Chondrocyte (in vitro differentiated cells): ENCODE measurements at regions not wholly inside any gene's neighbourhood (a gene's known extent, or its start where the extent isn't known, plus 50 kb on each side); places are given as distances from the start of the nearest gene placed in this dataset.

ENCODE experiments used
- DNase-seq: peaks from one replicate; pipeline ENCODE4 v3.0.0; 2021; ENCODE audit warnings: mixed read lengths, low spot score
- H3K27ac Mint-ChIP-seq: one replicate; pipeline ENCODE4 v1.8.0; 2021; ENCODE audit warnings: mild to moderate bottlenecking, moderate library complexity, mixed read lengths; ENCODE audit not compliant: unreplicated experiment
- H3K27me3 Mint-ChIP-seq: 2 replicates; pipeline ENCODE4 v1.8.0; 2021; ENCODE audit warnings: low read depth, mixed read lengths
- H3K36me3 Mint-ChIP-seq: 2 replicates; pipeline ENCODE4 v1.8.0; 2021; ENCODE audit warnings: low read depth, mixed read lengths
- H3K4me1 Mint-ChIP-seq: 2 replicates; pipeline ENCODE4 v1.8.0; 2021; ENCODE audit warnings: low read depth, mild to moderate bottlenecking, mixed read lengths
- H3K4me3 Mint-ChIP-seq: one replicate; pipeline ENCODE4 v1.8.0; 2021; ENCODE audit warnings: mild to moderate bottlenecking, moderate library complexity, mixed read lengths; ENCODE audit not compliant: unreplicated experiment
- H3K9me3 Mint-ChIP-seq: 2 replicates; pipeline ENCODE4 v1.8.0; 2021; ENCODE audit warnings: low read depth, mixed read lengths
- CTCF ChIP-seq: fragments of 200-600 bp; sonication (generic); IDR thresholded peaks from 2 replicates; pipeline ENCODE4 v1.5.0; 2021; ENCODE audit warnings: antibody characterized with exemption, mild to moderate bottlenecking, moderate library complexity

- H3K27me3 Mint-ChIP-seq, result peaks cover 14% of the 10 kb centered on the region
Observed at GRCh38 chr3:159148466-159148865, 346.6 kb downstream of the MFSD1 start.

DNA sequence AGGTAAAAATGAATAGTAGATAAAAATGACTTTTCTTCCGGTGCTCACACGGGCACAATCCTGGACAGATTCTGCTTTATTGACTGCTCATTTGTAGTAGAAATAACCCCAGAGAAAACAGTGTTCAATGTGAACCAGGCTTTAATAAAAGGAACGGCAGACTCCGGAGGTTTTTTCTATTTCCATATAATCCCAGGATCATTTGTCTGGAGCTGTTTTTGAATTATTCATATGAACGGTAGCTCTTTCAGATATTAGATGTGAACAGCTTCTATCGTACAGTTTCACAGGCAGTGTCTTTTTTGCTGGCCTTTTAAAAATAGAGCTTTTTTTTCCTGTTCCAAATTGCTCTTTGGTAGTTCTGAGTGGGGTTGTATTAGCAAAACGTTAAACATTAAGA, 347.3 kb downstream of the MFSD1 start:
- H3K27me3 Mint-ChIP-seq, result peaks cover 14% of the 10 kb centered on the region
- H3K4me3 Mint-ChIP-seq, result no peak overlapping the region
- H3K9me3 Mint-ChIP-seq, result no peaks in the 10 kb centered on the region
- H3K4me1 Mint-ChIP-seq, result no peaks in the 10 kb centered on the region
- no peak for TF ChIP-seq CTCF
- H3K36me3 Mint-ChIP-seq, result no peaks in the 10 kb centered on the region
- DNase-seq, result no peak
- no peak overlapping the region for H3K27ac Mint-ChIP-seq

More at GRCh38 chr3:159148466-159148865, 346.6 kb downstream of the MFSD1 start:
- no peaks in the 10 kb centered on the region for H3K36me3 Mint-ChIP-seq
- H3K4me1 Mint-ChIP-seq, result no peaks in the 10 kb centered on the region
- H3K27ac Mint-ChIP-seq, result no peak overlapping the region
- DNase-seq, result no peak
- H3K9me3 Mint-ChIP-seq, result no peaks in the 10 kb centered on the region
- no peak overlapping the region for H3K4me3 Mint-ChIP-seq
- no peak for TF ChIP-seq CTCF

GRCh38 chr3:159149633-159150032, 347.8 kb downstream of the MFSD1 start:
- DNase-seq, result no peak
- Mint-ChIP-seq H3K9me3 (no peaks in the 10 kb centered on the region), H3K4me3 (no peak overlapping the region), H3K27me3 (peaks cover 15% of the 10 kb centered on the region), H3K4me1 (no peaks in the 10 kb centered on the region), H3K36me3 (no peaks in the 10 kb centered on the region), H3K27ac (no peak overlapping the region)
- no peak for TF ChIP-seq CTCF

GRCh38 chr3:159150180-159150579, 348.3 kb downstream of the MFSD1 start:
- Mint-ChIP-seq H3K4me1 (no peaks in the 10 kb centered on the region), H3K4me3 (no peak overlapping the region), H3K27me3 (peaks cover 13% of the 10 kb centered on the region), H3K27ac (no peak overlapping the region), H3K36me3 (no peaks in the 10 kb centered on the region), H3K9me3 (no peaks in the 10 kb centered on the region)
- TF ChIP-seq CTCF, result no peak
- peak; percentile 47 for DNase-seq

GRCh38 chr3:159151130-159151529, 349.3 kb downstream of the MFSD1 start:
- H3K9me3 Mint-ChIP-seq, result no peaks in the 10 kb centered on the region
- H3K27me3 Mint-ChIP-seq, result peaks cover 14% of the 10 kb centered on the region
- TF ChIP-seq CTCF, result no peak
- no peak overlapping the region for H3K4me3 Mint-ChIP-seq
- no peak for DNase-seq
- no peaks in the 10 kb centered on the region for H3K4me1 Mint-ChIP-seq
- no peaks in the 10 kb centered on the region for H3K36me3 Mint-ChIP-seq
- no peak overlapping the region for H3K27ac Mint-ChIP-seq
